H1 (cell line): ENCODE measurements at regions not wholly inside any gene's neighbourhood (a gene's known extent, or its start where the extent isn't known, plus 50 kb on each side); places are given as distances from the start of the nearest gene placed in this dataset.

Experiments
- CTCF ChIA-PET: fragments of 300-600 bp; sonication (Branson Sonifier 250); formaldehyde crosslinking; loops from one replicate; lab custom pipeline; 2021; ENCODE audit not compliant: partially characterized antibody; lab: Charles Lee
- POLR2A ChIA-PET: fragments of 300-600 bp; sonication (Branson Sonifier 250); formaldehyde crosslinking; loops from one replicate; lab custom pipeline; 2021; ENCODE audit warnings: inconsistent platforms; ENCODE audit not compliant: partially characterized antibody; lab: Charles Lee
- DNase-seq, 2 experiments: peaks; one replicate each; pipeline versions ENCODE4 v3.0.0 to v3.0.0-alpha.2; 2010 to 2022; ENCODE audit warnings: low spot score in 2 of 2, low read depth in 1 of 2, mixed read lengths in 1 of 2
- FAIRE-seq: peaks from 2 replicates; lab custom pipeline; 2011; peaks lifted over from hg19 to GRCh38; lab: Jason Lieb, UNC
- H2AFZ ChIP-seq: 2 replicates; pipeline ENCODE4 v1.8.1; 2012; ENCODE audit warnings: low read length, inconsistent platforms
- H2AK5ac ChIP-seq: 2 replicates; pipeline ENCODE4 v1.6.1; 2013; ENCODE audit warnings: low read depth, low read length
- H2BK120ac ChIP-seq: replicated peaks from 2 replicates; pipeline ENCODE3; 2013; ENCODE audit warnings: low read depth, low read length, inconsistent platforms
- H2BK12ac ChIP-seq: 2 replicates; pipeline ENCODE4 v1.6.1; 2013; ENCODE audit warnings: low read depth, low read length
- H2BK15ac ChIP-seq: 2 replicates; pipeline ENCODE4 v1.6.1; 2013; ENCODE audit warnings: low read length
- H2BK20ac ChIP-seq: 2 replicates; pipeline ENCODE4 v1.6.1; 2013; ENCODE audit warnings: low read length
- H2BK5ac ChIP-seq: 2 replicates; pipeline ENCODE4 v1.6.1; 2013; ENCODE audit warnings: low read depth, low read length
- H3K14ac ChIP-seq: 2 replicates; pipeline ENCODE4 v1.6.1; 2013; ENCODE audit warnings: inconsistent platforms; ENCODE audit not compliant: insufficient read length
- H3K18ac ChIP-seq: 2 replicates; pipeline ENCODE4 v1.6.1; 2013; ENCODE audit warnings: low read length; ENCODE audit errors: extremely low read depth
- H3K23ac ChIP-seq: 2 replicates; pipeline ENCODE4 v1.6.1; 2013; ENCODE audit warnings: inconsistent platforms; ENCODE audit not compliant: insufficient read length
- H3K23me2 ChIP-seq: 2 replicates; pipeline ENCODE4 v1.6.1; 2013; ENCODE audit warnings: low read depth, low read length
- H3K27ac ChIP-seq: 2 replicates; pipeline ENCODE4 v1.6.1; 2011; ENCODE audit warnings: low read depth, low read length, inconsistent platforms
- H3K27me3 ChIP-seq, 4 experiments: replicated peaks in 1 of 4; 1 replicate in 1 of 4; 2 replicates in 3 of 4; pipeline versions ENCODE4 v1.6.1 to v1.8.1; 2011 to 2013; ENCODE audit warnings: low read length in 3 of 4, mild to moderate bottlenecking in 3 of 4, inconsistent platforms in 2 of 4, mixed read lengths in 2 of 4, moderate library complexity in 1 of 4; ENCODE audit not compliant: control insufficient read depth in 3 of 4, insufficient read depth in 3 of 4; ENCODE audit errors: extremely low read depth in 1 of 4
- H3K36me3 ChIP-seq, 4 experiments: 2 replicates each; pipeline versions ENCODE4 v1.6.1 to v1.8.1; 2011 to 2013; ENCODE audit warnings: mild to moderate bottlenecking in 4 of 4, low read length in 3 of 4, moderate library complexity in 2 of 4, control low read depth in 1 of 4, inconsistent platforms in 1 of 4; ENCODE audit not compliant: insufficient read depth in 4 of 4, control insufficient read depth in 2 of 4
- H3K4ac ChIP-seq: replicated peaks from 2 replicates; pipeline ENCODE3; 2013; ENCODE audit warnings: low read length, low read depth, mixed read lengths, inconsistent platforms; ENCODE audit not compliant: insufficient read length
- H3K4me1 ChIP-seq, 4 experiments: replicated peaks in 1 of 4; 1 replicate in 1 of 4; 2 replicates in 3 of 4; pipeline versions ENCODE4 v1.6.1 to v1.8.1; 2011 to 2013; ENCODE audit warnings: low read length in 3 of 4, inconsistent platforms in 2 of 4, mixed read lengths in 1 of 4; ENCODE audit not compliant: insufficient read depth in 4 of 4, control insufficient read depth in 3 of 4
- H3K4me2 ChIP-seq, 2 experiments: 2 replicates each; pipeline versions ENCODE4 v1.6.1 to v1.8.1; 2011 to 2013; ENCODE audit warnings: low read depth in 2 of 2, low read length in 2 of 2, control low read depth in 1 of 2, inconsistent platforms in 1 of 2, mild to moderate bottlenecking in 1 of 2; ENCODE audit not compliant: insufficient read depth in 1 of 2
- H3K4me3 ChIP-seq, 4 experiments: fragments of 200-600, 300-600 bp in 1 of 4; sonication (generic), shearing (Covaris generic), sonication (Bioruptor Twin) in 1 of 4; 2 replicates each; pipeline versions ENCODE4 v1.5.1 to v1.8.1; 2011 to 2016; ENCODE audit warnings: low read length in 4 of 4, low read depth in 3 of 4, control low read depth in 2 of 4, inconsistent platforms in 2 of 4, mild to moderate bottlenecking in 2 of 4, mixed read lengths in 1 of 4, moderate library complexity in 1 of 4; ENCODE audit not compliant: insufficient read depth in 2 of 4; ENCODE audit errors: extremely low read depth in 1 of 4
- H3K56ac ChIP-seq: replicated peaks from 2 replicates; pipeline ENCODE3; 2013; ENCODE audit warnings: low read depth, mild to moderate bottlenecking, mixed read lengths, low read length, inconsistent platforms; ENCODE audit not compliant: insufficient read length
- H3K79me1 ChIP-seq: 2 replicates; pipeline ENCODE4 v1.6.1; 2013; ENCODE audit warnings: low read depth, low read length, control low read depth
- H3K79me2 ChIP-seq, 2 experiments: 2 replicates each; pipeline versions ENCODE4 v1.6.1 to v1.8.1; 2012 to 2013; ENCODE audit warnings: low read length in 2 of 2, mild to moderate bottlenecking in 2 of 2, inconsistent platforms in 1 of 2; ENCODE audit not compliant: insufficient read depth in 2 of 2, control insufficient read depth in 1 of 2
- H3K9ac ChIP-seq, 4 experiments: replicated peaks in 1 of 4; 1 replicate in 1 of 4; 2 replicates in 3 of 4; pipeline versions ENCODE4 v1.6.1 to v1.8.1; 2011 to 2013; ENCODE audit warnings: low read depth in 3 of 4, low read length in 3 of 4, control low read depth in 2 of 4, mild to moderate bottlenecking in 2 of 4, moderate library complexity in 2 of 4, inconsistent platforms in 1 of 4; ENCODE audit errors: extremely low read depth in 1 of 4
- H3K9me3 ChIP-seq, 2 experiments: 2 replicates each; pipeline versions ENCODE4 v1.6.1 to v1.8.1; 2012 to 2013; ENCODE audit warnings: mild to moderate bottlenecking in 2 of 2, moderate library complexity in 2 of 2, control low read depth in 1 of 2, inconsistent platforms in 1 of 2, low read depth in 1 of 2, low read length in 1 of 2, mixed read lengths in 1 of 2; ENCODE audit not compliant: insufficient read depth in 2 of 2
- H4K20me1 ChIP-seq, 2 experiments: replicated peaks in 1 of 2; 2 replicates each; pipeline versions ENCODE3 to v1.8.1; 2011 to 2013; ENCODE audit warnings: inconsistent platforms in 2 of 2, low read length in 2 of 2, mild to moderate bottlenecking in 1 of 2; ENCODE audit not compliant: insufficient read depth in 2 of 2, control insufficient read depth in 1 of 2
- H4K5ac ChIP-seq: 2 replicates; pipeline ENCODE4 v1.6.1; 2013; ENCODE audit warnings: low read length, low read depth, mixed read lengths, inconsistent platforms; ENCODE audit not compliant: insufficient read length
- H4K8ac ChIP-seq: 2 replicates; pipeline ENCODE4 v1.8.0; 2013; ENCODE audit warnings: mild to moderate bottlenecking, moderate library complexity, low read length, inconsistent platforms; ENCODE audit not compliant: insufficient read depth; ENCODE audit errors: extremely low read depth
- H4K91ac ChIP-seq: replicated peaks from 2 replicates; pipeline ENCODE3; 2013; ENCODE audit warnings: low read length, mixed read lengths, inconsistent platforms; ENCODE audit not compliant: insufficient read length
- SP1 ChIP-seq: IDR thresholded peaks from 2 replicates; pipeline ENCODE4 v1.6.1; 2011; ENCODE audit warnings: low read depth, low read length

DNA sequence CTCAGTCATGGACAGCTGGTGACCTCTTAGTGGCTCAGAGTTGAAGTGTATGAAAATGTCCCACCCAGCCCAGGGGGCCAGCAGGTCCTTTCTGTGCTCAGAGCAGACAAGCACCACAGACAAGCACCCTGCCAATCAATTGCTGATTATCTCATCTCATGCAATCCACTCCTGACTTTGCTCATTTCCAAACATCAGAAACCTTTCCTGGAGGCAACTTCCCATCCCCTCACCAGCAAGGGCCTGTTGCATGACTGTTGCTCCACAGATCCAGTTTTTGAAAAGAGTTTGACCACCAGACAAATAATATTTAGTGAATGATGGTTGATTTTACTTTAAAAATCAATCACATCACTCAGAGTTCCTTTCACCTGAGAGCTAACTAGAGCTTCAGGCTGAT is 397.3 kb upstream of the KLF4 start:
- ChIA-PET POLR2A (no interaction called here), CTCF (interaction anchor here (0.6 kb wide), 2 partner anchors 327 to 796 kb away, joined by 3 read pairs; no protein-coding TSS in a partner anchor)
- H4K20me1 ChIP-seq = no peaks in the 10 kb centered on the region
- no peak overlapping the region for H3K4me2 ChIP-seq
- no peak overlapping the region for H3K23ac ChIP-seq
- H4K91ac ChIP-seq = no peak overlapping the region
- TF ChIP-seq SP1 = no peak
- no peak overlapping the region for H2AK5ac ChIP-seq
- no peak overlapping the region for H3K56ac ChIP-seq
- DNase-seq (no peak), FAIRE-seq (no peak)
- no peak overlapping the region for H2BK20ac ChIP-seq
- H2AFZ ChIP-seq = 0 out of 2 replicates have a peak overlapping the region, but pooled peaks have one; percentile 2
- no peaks in the 10 kb centered on the region for H3K79me2 ChIP-seq
- H3K27me3 ChIP-seq = no peaks in the 10 kb centered on the region
- H3K4me1 ChIP-seq = no peaks in the 10 kb centered on the region
- no peak overlapping the region for H2BK5ac ChIP-seq
- no peak overlapping the region for H2BK15ac ChIP-seq
- no peak overlapping the region for H3K27ac ChIP-seq
- no peak overlapping the region for H3K14ac ChIP-seq
- no peak overlapping the region for H3K9ac ChIP-seq
- no peak overlapping the region for H2BK120ac ChIP-seq
- H4K5ac ChIP-seq = no peak overlapping the region
- H4K8ac ChIP-seq = no peak overlapping the region
- H3K79me1 ChIP-seq = no peaks in the 10 kb centered on the region
- no peaks in the 10 kb centered on the region for H3K23me2 ChIP-seq
- 0 out of 2 replicates have a peak overlapping the region, but pooled peaks have one; percentile 17 for H2BK12ac ChIP-seq
- no peak overlapping the region for H3K4ac ChIP-seq
- no peak overlapping the region for H3K4me3 ChIP-seq
- H3K9me3 ChIP-seq = no peaks in the 10 kb centered on the region
- H3K18ac ChIP-seq = no peak overlapping the region
- H3K36me3 ChIP-seq = no peaks in the 10 kb centered on the region
